Liver (tissue), 7 donors: ENCODE measurements at regions not wholly inside any gene's neighbourhood (a gene's known extent, or its start where the extent isn't known, plus 50 kb on each side); places are given as distances from the start of the nearest gene placed in this dataset.

ENCODE experiments used
- DNase-seq: peaks from one replicate; pipeline ENCODE4 v3.0.0-alpha.2; 2017; ENCODE audit warnings: low spot score
- H3K27ac ChIP-seq, 2 donors: one replicate each; pipeline ENCODE4 v1.7.0; 2013; ENCODE audit warnings: inconsistent platforms in 2 of 2, low read length in 2 of 2, control low read depth in 1 of 2, low read depth in 1 of 2, mild to moderate bottlenecking in 1 of 2
- H3K27me3 ChIP-seq, 4 donors: one replicate each; pipeline versions ENCODE4 v1.6.1 to v1.7.0; 2013; ENCODE audit warnings: low read length in 3 of 4, inconsistent platforms in 1 of 4, mild to moderate bottlenecking in 1 of 4, moderate library complexity in 1 of 4; ENCODE audit not compliant: control insufficient read depth in 4 of 4, insufficient read depth in 4 of 4
- H3K36me3 ChIP-seq, 4 donors: one replicate each; pipeline versions ENCODE4 v1.6.1 to v1.7.0; 2013; ENCODE audit warnings: low read length in 3 of 4, mild to moderate bottlenecking in 3 of 4, low read depth in 1 of 4, moderate library complexity in 1 of 4; ENCODE audit not compliant: control insufficient read depth in 4 of 4, insufficient read depth in 3 of 4
- H3K4me1 ChIP-seq, 4 donors: one replicate each; pipeline versions ENCODE4 v1.6.1 to v1.7.0; 2013; ENCODE audit warnings: low read length in 3 of 4, mild to moderate bottlenecking in 3 of 4, moderate library complexity in 1 of 4; ENCODE audit not compliant: control insufficient read depth in 4 of 4, insufficient read depth in 4 of 4
- H3K4me3 ChIP-seq, 3 donors: one replicate each; pipeline versions ENCODE4 v1.6.1 to v1.7.0; 2013; ENCODE audit warnings: low read length in 3 of 3, control low read depth in 1 of 3, low read depth in 1 of 3, mild to moderate bottlenecking in 1 of 3
- H3K9ac ChIP-seq, 2 donors: one replicate each; pipeline ENCODE4 v1.7.0; 2013; ENCODE audit warnings: low read length in 2 of 2, mild to moderate bottlenecking in 2 of 2, moderate library complexity in 2 of 2, control low read depth in 1 of 2, low read depth in 1 of 2
- H3K9me3 ChIP-seq, 4 donors: one replicate each; pipeline versions ENCODE4 v1.6.1 to v1.7.0; 2013; ENCODE audit warnings: low read length in 3 of 4; ENCODE audit not compliant: control insufficient read depth in 4 of 4
- FOXA2 ChIP-seq: IDR thresholded peaks from 2 replicates; pipeline ENCODE4 v1.6.1; 2016; ENCODE audit warnings: antibody characterized with exemption
- GABPA ChIP-seq, 2 donors: IDR thresholded peaks in 1 of 2; conservative IDR thresholded peaks in 1 of 2; 2 replicates each; pipeline ENCODE4 v1.6.1; 2016; ENCODE audit warnings: antibody characterized with exemption in 2 of 2, mild to moderate bottlenecking in 1 of 2, moderate library complexity in 1 of 2
- HNF4G ChIP-seq: IDR thresholded peaks from 2 replicates; pipeline ENCODE4 v1.6.1; 2016; ENCODE audit warnings: antibody characterized with exemption
- NR2F2 ChIP-seq: IDR thresholded peaks from 2 replicates; pipeline ENCODE4 v1.6.1; 2016; ENCODE audit warnings: antibody characterized with exemption
- RAD21 ChIP-seq, 2 donors: IDR thresholded peaks; 2 replicates each; pipeline ENCODE4 v1.6.1; 2016; ENCODE audit warnings: antibody characterized with exemption in 2 of 2, mild to moderate bottlenecking in 2 of 2
- YY1 ChIP-seq: IDR thresholded peaks from 2 replicates; pipeline ENCODE4 v1.6.1; 2016; ENCODE audit warnings: antibody characterized with exemption, mild to moderate bottlenecking
- WGBS: extraction: QIAGEN DNeasy Blood & Tissue Kit; methylation state at CpG from one replicate; pipeline ENCODE4 v1.1.7; 2013; 5-methylcytosine and 5-hydroxymethylcytosine counted together
- TF ChIP-seq, protein P1 (sequence below): IDR thresholded peaks from 2 replicates; pipeline ENCODE4 v1.6.1; 2016; ENCODE audit warnings: antibody characterized with exemption, mild to moderate bottlenecking
- TF ChIP-seq, protein P2 (sequence below): IDR thresholded peaks from 2 replicates; pipeline ENCODE4 v1.6.1; 2016; ENCODE audit warnings: antibody characterized with exemption
- TF ChIP-seq, protein P3 (sequence below): IDR thresholded peaks from 2 replicates; pipeline ENCODE4 v1.6.1; 2016; ENCODE audit warnings: antibody characterized with exemption
- donor health status: healthy.
- donor health status: healthy.
- donor health status: healthy.
- donor health status: healthy.

DNA sequence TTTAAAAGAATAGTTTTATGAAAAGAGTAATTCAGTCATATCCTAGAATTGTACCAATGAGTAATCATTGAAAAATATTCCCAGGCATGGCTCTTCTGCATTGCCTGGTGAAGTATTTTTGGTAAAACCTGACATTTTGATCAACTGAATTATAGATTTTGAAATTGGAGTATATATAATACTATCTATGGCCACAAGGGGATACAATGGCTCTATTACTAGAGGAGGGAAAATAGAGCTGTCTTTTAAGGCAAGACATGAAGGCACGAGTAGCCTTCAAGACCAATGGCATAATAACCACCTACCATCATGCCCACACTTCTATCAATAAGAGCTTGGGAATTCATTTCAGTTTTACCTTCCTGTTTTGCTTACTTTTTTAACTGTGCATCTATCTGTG, 1241.4 kb upstream of the TMEM132C start:
- Histone ChIP-seq H3K27ac (no peak overlapping the region), H3K4me3 (no peak overlapping the region), H3K4me1 (no peaks in the 10 kb centered on the region), H3K36me3 (no peaks in the 10 kb centered on the region), H3K9me3 (no peaks in the 10 kb centered on the region), H3K27me3 (peaks cover 0 to 5% (median 0%) of the 10 kb centered on the region in 4 donors), H3K9ac (no peak overlapping the region)
- DNase-seq: no peak
- WGBS: 71% methylated on average over 1 of the region's 1 CpG
- TF ChIP-seq HNF4G: no peak
- TF ChIP-seq RAD21 (IDR thresholded peaks at IDR 0.05): peak; percentile 20 to 37

DNA sequence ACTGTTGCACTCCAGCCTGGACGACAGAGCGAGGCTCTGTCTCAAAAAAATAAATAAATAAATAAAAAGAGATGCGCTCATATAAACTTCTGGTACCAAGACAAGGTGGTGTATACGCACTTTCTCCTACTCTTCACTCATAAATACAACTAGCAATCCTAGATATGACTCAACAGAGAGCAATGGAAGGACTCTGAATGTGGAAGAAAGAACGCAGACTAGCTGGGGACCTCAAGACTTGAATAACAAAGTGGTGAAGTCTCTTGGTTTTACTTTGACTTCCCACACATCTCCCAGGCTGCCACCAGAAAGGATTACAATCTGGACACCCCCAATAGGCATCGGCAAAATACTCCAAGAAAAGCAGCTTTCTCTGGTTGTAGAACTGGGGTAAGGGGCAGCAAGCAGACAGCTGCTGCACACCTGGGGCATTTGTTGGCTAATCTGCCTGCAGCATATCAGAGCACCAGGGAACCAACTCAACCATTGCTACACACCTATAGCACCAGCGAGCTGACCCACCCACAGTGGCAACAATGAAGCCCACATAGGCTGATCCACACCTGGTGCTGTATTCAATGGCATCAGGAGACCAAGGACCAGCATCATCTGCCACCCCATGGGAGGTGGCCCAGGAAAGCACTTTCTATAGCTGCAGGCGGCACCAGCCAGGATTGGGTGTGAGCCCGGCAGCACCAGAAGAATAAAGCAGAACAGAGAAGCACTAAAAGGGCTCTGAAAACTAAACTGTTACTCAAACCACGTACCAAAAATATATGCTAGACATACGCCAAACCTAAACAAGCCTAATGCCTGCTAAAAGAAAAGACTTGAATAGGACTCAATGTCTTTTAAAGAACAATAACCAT, 1231.7 kb upstream of the TMEM132C start:
- peaks cover 0 to 3% (median 0%) of the 10 kb centered on the region in 4 donors for H3K27me3 ChIP-seq
- no peak overlapping the region for H3K9ac ChIP-seq
- WGBS: 83% methylated on average over 11 of the region's 11 CpGs
- DNase-seq: no peak
- TF ChIP-seq, protein P1, sequence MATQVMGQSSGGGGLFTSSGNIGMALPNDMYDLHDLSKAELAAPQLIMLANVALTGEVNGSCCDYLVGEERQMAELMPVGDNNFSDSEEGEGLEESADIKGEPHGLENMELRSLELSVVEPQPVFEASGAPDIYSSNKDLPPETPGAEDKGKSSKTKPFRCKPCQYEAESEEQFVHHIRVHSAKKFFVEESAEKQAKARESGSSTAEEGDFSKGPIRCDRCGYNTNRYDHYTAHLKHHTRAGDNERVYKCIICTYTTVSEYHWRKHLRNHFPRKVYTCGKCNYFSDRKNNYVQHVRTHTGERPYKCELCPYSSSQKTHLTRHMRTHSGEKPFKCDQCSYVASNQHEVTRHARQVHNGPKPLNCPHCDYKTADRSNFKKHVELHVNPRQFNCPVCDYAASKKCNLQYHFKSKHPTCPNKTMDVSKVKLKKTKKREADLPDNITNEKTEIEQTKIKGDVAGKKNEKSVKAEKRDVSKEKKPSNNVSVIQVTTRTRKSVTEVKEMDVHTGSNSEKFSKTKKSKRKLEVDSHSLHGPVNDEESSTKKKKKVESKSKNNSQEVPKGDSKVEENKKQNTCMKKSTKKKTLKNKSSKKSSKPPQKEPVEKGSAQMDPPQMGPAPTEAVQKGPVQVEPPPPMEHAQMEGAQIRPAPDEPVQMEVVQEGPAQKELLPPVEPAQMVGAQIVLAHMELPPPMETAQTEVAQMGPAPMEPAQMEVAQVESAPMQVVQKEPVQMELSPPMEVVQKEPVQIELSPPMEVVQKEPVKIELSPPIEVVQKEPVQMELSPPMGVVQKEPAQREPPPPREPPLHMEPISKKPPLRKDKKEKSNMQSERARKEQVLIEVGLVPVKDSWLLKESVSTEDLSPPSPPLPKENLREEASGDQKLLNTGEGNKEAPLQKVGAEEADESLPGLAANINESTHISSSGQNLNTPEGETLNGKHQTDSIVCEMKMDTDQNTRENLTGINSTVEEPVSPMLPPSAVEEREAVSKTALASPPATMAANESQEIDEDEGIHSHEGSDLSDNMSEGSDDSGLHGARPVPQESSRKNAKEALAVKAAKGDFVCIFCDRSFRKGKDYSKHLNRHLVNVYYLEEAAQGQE: no peak
- TF ChIP-seq HNF4G: no peak
- TF ChIP-seq, protein P2, sequence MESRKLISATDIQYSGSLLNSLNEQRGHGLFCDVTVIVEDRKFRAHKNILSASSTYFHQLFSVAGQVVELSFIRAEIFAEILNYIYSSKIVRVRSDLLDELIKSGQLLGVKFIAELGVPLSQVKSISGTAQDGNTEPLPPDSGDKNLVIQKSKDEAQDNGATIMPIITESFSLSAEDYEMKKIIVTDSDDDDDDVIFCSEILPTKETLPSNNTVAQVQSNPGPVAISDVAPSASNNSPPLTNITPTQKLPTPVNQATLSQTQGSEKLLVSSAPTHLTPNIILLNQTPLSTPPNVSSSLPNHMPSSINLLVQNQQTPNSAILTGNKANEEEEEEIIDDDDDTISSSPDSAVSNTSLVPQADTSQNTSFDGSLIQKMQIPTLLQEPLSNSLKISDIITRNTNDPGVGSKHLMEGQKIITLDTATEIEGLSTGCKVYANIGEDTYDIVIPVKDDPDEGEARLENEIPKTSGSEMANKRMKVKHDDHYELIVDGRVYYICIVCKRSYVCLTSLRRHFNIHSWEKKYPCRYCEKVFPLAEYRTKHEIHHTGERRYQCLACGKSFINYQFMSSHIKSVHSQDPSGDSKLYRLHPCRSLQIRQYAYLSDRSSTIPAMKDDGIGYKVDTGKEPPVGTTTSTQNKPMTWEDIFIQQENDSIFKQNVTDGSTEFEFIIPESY: no peak
- H3K27ac ChIP-seq: no peak overlapping the region
- no peak overlapping the region for H3K4me3 ChIP-seq
- no peaks in the 10 kb centered on the region for H3K36me3 ChIP-seq
- no peaks in the 10 kb centered on the region for H3K4me1 ChIP-seq
- no peaks in the 10 kb centered on the region for H3K9me3 ChIP-seq

DNA sequence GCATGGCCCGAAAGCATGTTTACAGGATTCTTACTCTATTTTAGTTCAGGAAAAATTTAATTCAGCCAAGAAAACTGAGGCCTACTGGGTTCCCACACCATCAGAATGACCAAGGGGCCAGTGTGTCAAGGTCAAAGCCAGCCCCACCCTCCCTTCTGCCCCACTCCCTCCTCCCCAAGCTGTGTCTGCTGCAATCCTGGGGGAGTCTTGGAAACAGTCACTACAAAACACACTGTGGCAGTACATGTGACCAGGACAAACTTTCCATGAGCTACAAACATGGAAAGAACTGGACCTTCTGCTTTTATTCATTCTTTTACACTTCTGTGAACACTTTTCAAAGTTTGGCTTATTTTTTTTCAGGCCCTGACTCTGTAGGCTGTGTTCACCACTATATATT, 1228.8 kb upstream of the TMEM132C start:
- no peak overlapping the region for H3K4me3 ChIP-seq
- H3K27me3 ChIP-seq: peaks cover 0 to 3% (median 0%) of the 10 kb centered on the region in 4 donors
- 96% methylated on average over 1 of the region's 1 CpG for WGBS
- DNase-seq: no peak
- no peak overlapping the region for H3K9ac ChIP-seq
- TF ChIP-seq YY1 (no peak), NR2F2 (no peak), HNF4G (no peak), GABPA (IDR thresholded peaks at IDR 0.05 in 1 of 2, conservative IDR thresholded peaks at IDR 0.05 in 1 of 2) (no peak), FOXA2 (no peak)
- TF ChIP-seq, protein P3, sequence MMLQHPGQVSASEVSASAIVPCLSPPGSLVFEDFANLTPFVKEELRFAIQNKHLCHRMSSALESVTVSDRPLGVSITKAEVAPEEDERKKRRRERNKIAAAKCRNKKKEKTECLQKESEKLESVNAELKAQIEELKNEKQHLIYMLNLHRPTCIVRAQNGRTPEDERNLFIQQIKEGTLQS: no peak
- TF ChIP-seq, protein P2: no peak
- no peaks in the 10 kb centered on the region for H3K9me3 ChIP-seq
- no peaks in the 10 kb centered on the region for H3K4me1 ChIP-seq
- no peaks in the 10 kb centered on the region for H3K36me3 ChIP-seq
- no peak overlapping the region for H3K27ac ChIP-seq
